Superior temporal gyrus (tissue), 1 donor: ENCODE measurements at regions not wholly inside any gene's neighbourhood (a gene's known extent, or its start where the extent isn't known, plus 50 kb on each side); places are given as distances from the start of the nearest gene placed in this dataset.

Experiments used
- DNase-seq: peaks from one replicate; pipeline ENCODE4 v3.0.0-alpha.2; 2016; ENCODE audit errors: extremely low spot score

GRCh38 chr3:127374086-127375010, 86.5 kb upstream of the PRR20G start:
- no peak for DNase-seq

- no peak for DNase-seq
These were observed 85.7 kb upstream of the PRR20G start for GRCh38 chr3:127373441-127374085.

- no peak for DNase-seq
These were observed 84.0 kb upstream of the PRR20G start for GRCh38 chr3:127371846-127372245.

- no peak for DNase-seq
These were observed 83.5 kb upstream of the PRR20G start for GRCh38 chr3:127371334-127371733.

GRCh38 chr3:127370906-127371305, 83.1 kb upstream of the PRR20G start:
- no peak for DNase-seq

GRCh38 chr3:127369356-127369935, 81.6 kb upstream of the PRR20G start:
- DNase-seq, result no peak

- DNase-seq, result no peak
These were observed 80.6 kb upstream of the PRR20G start for GRCh38 chr3:127368186-127369032.

GRCh38 chr3:127367593-127367992, 79.7 kb upstream of the PRR20G start:
- DNase-seq, result no peak

- no peak for DNase-seq
These were observed 78.5 kb upstream of the PRR20G start for GRCh38 chr3:127366383-127366782.

GRCh38 chr3:127365163-127365798, 77.4 kb upstream of the PRR20G start:
- no peak for DNase-seq

- no peak for DNase-seq
These were observed 76.0 kb upstream of the PRR20G start for GRCh38 chr3:127363891-127364290.

GRCh38 chr3:127363171-127363570, 75.3 kb upstream of the PRR20G start:
- no peak for DNase-seq

- DNase-seq, result no peak
These were observed 72.8 kb upstream of the PRR20G start for GRCh38 chr3:127360647-127361046.

- DNase-seq, result no peak
These were observed 70.8 kb upstream of the PRR20G start for GRCh38 chr3:127358641-127359040.

GRCh38 chr3:127356381-127356780, 68.5 kb upstream of the PRR20G start:
- no peak for DNase-seq

- DNase-seq, result no peak
These were observed 66.9 kb upstream of the PRR20G start for GRCh38 chr3:127354761-127355160.

GRCh38 chr3:127352612-127353011, 64.8 kb upstream of the PRR20G start:
- no peak for DNase-seq

- DNase-seq, result no peak
These were observed 64.0 kb upstream of the PRR20G start for GRCh38 chr3:127351775-127352350.

GRCh38 chr3:127351321-127351720, 63.5 kb upstream of the PRR20G start:
- DNase-seq, result peak; percentile 29

- DNase-seq, result no peak
These were observed 62.6 kb upstream of the PRR20G start for GRCh38 chr3:127350172-127351050.
